GM23338 (cell line): ENCODE measurements at regions not wholly inside any gene's neighbourhood (a gene's known extent, or its start where the extent isn't known, plus 50 kb on each side); places are given as distances from the start of the nearest gene placed in this dataset.

Experiments
- CTCF ChIP-seq, 2 experiments: fragments of 200-600 bp in 1 of 2; sonication (generic) in 1 of 2; conservative IDR thresholded peaks; 2 replicates each; pipeline versions ENCODE4 v1.5.1 to v1.6.1; 2016 to 2017; ENCODE audit warnings: antibody characterized with exemption in 2 of 2, low read depth in 2 of 2, mild to moderate bottlenecking in 2 of 2, moderate library complexity in 1 of 2
- EZH2 ChIP-seq: fragments of 200-600 bp; sonication (generic); IDR thresholded peaks from one replicate; pipeline ENCODE4 v1.8.0; 2017; ENCODE audit warnings: antibody characterized with exemption, mild to moderate bottlenecking, low read depth; ENCODE audit not compliant: unreplicated experiment
- EZH2phosphoT487 ChIP-seq: fragments of 200-600 bp; sonication (generic); IDR thresholded peaks from one replicate; pipeline ENCODE4 v1.8.1; 2018; ENCODE audit warnings: antibody characterized with exemption; ENCODE audit not compliant: unreplicated experiment
- REST ChIP-seq: IDR thresholded peaks from one replicate; pipeline ENCODE4 v1.6.1; 2018; ENCODE audit warnings: antibody characterized with exemption; ENCODE audit not compliant: unreplicated experiment
- ZNF331 ChIP-seq: fragments of 250-450 bp; sonication (Bioruptor Pico); IDR thresholded peaks from 2 replicates; pipeline ENCODE4 v1.5.0; 2020; ENCODE audit warnings: low read depth, mild to moderate bottlenecking, moderate library complexity

DNA sequence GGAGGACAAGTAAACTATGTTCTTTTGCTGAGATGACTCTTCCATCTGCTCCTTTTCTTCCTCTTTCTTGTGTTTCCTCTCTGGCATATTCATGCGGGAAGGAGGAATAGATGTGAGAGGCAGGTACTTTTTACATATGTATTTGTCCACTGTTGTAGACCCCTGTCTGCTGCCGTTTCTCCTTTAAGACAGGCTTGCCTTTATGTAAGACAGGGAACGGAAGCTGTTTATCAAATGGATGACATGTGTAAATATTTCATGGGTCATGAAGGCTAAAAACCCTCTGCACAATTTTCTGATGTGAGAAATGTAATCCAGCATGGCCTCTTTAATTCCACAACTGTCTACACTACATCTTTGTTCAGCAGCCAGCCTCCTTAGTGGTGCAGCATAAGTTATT is 1525.5 kb upstream of the NUDT12 start:
- TF ChIP-seq EZH2phosphoT487 (no peak), CTCF (conservative IDR thresholded peaks at IDR 0.05; ENCODE audit: low read depth in 2 of 2) (no peak), ZNF331 (no peak), EZH2 (no peak), REST (no peak)
